ENCODE measurements at regions not wholly inside any gene's neighbourhood (a gene's known extent, or its start where the extent isn't known, plus 50 kb on each side); places are given as distances from the start of the nearest gene placed in this dataset.

GRCh38 chr13:48163061-48163460 is 68.2 kb upstream of the MED4 start:
- H3K27ac Mint-ChIP-seq, result no peak overlapping the region
- no peak for TF ChIP-seq PREB (CRISPR knock-in tag; IDR thresholded peaks at IDR 0.05; ENCODE audit: borderline replicate concordance)

GRCh38 chr13:48162217-48162616 is 67.3 kb upstream of the MED4 start:
- no peaks in the 10 kb centered on the region; the same call in 1 of the 2 replicates for H3K27me3 Mint-ChIP-seq (ENCODE audit: low read depth)
- DNase-seq (ENCODE audit: low spot score) (no peak), ATAC-seq (no peak)
- ChIA-PET POLR2A (no interaction called here), CTCF (no interaction called here)
- H3K4me1 Mint-ChIP-seq, result peaks cover 41% of the 10 kb centered on the region
- no peak overlapping the region for H3K4me3 Mint-ChIP-seq
- TF ChIP-seq MLX (CRISPR knock-in tag; IDR thresholded peaks at IDR 0.05) (no peak), FOXP4 (CRISPR knock-in tag; IDR thresholded peaks at IDR 0.05) (no peak), ZNF317 (CRISPR knock-in tag; IDR thresholded peaks at IDR 0.05; ENCODE audit: borderline replicate concordance, low read depth) (no peak), MYBL2 (CRISPR knock-in tag; IDR thresholded peaks at IDR 0.05) (no peak), ZNF263 (CRISPR knock-in tag; IDR thresholded peaks at IDR 0.05; ENCODE audit: low read depth) (no peak), ETV6 (CRISPR knock-in tag; IDR thresholded peaks at IDR 0.05) (no peak), ZNF416 (CRISPR knock-in tag; IDR thresholded peaks at IDR 0.05) (no peak), PRRX2 (CRISPR knock-in tag; IDR thresholded peaks at IDR 0.05) (no peak), ZNF671 (CRISPR knock-in tag; IDR thresholded peaks at IDR 0.05) (no peak), NFATC4 (CRISPR knock-in tag; IDR thresholded peaks at IDR 0.05) (no peak), ATF1 (CRISPR knock-in tag; IDR thresholded peaks at IDR 0.05) (no peak), STAT6 (CRISPR knock-in tag; conservative IDR thresholded peaks at IDR 0.05; ENCODE audit: low read depth) (no peak), ESRRA (CRISPR knock-in tag; IDR thresholded peaks at IDR 0.05; ENCODE audit: borderline replicate concordance) (no peak), FOXJ3 (CRISPR knock-in tag; IDR thresholded peaks at IDR 0.05; ENCODE audit: borderline replicate concordance) (no peak), ERG (CRISPR knock-in tag; IDR thresholded peaks at IDR 0.05) (no peak)
- no peaks in the 10 kb centered on the region for H3K9me3 Mint-ChIP-seq
- H3K36me3 Mint-ChIP-seq, result no peaks in the 10 kb centered on the region
- H3K27ac Mint-ChIP-seq, result no peak overlapping the region

More at GRCh38 chr13:48163061-48163460, 68.2 kb upstream of the MED4 start:
- ATAC-seq, result no peak
- Mint-ChIP-seq H3K27me3 (ENCODE audit: low read depth) (no peaks in the 10 kb centered on the region; the same call in 1 of the 2 replicates), H3K36me3 (no peaks in the 10 kb centered on the region), H3K4me1 (peaks cover 40% of the 10 kb centered on the region), H3K4me3 (no peak overlapping the region), H3K9me3 (no peaks in the 10 kb centered on the region)
- CTCF ChIA-PET, result no interaction called here
- DNase-seq (ENCODE audit: low spot score), result no peak
- POLR2A ChIA-PET, result no interaction called here
